ENCODE measurements at regions not wholly inside any gene's neighbourhood (a gene's known extent, or its start where the extent isn't known, plus 50 kb on each side); places are given as distances from the start of the nearest gene placed in this dataset.

DNA sequence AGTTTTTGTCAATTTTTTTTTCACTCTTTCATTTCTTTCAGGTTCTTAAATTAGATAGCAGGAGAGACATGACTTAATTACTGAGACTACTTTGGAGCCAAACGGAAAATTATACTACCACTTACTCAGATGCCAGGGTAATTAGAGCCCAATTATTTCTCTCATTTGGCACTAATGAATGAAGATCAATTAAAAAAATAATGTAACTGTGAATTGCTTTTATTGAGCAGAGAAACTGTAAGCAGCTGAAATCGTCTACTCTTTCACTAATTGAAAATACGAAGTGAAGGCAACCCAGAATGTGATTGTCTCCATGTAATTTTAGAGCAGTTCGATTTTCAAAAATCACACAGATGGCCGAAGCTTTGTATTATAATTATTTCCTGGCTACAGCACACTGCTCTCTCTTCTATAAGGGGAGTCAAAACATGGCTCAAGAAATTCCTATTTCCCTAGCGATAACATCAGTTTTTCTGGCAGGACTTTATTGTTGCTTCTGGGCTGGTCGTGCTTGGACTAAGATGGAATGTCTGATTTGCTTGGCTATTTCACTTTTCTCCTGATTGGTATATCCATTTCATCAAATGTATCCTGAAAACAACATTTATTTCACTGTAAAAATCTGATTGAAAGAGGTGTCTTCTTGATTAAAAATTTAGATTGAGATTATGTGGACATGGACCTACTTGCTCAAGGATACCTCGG lies 55.8 kb upstream of the PDZRN3 start:
- Mint-ChIP-seq H3K36me3 (ENCODE audit: insufficient read depth, unreplicated experiment) (no peaks in the 10 kb centered on the region), H3K27me3 (ENCODE audit: insufficient read depth, unreplicated experiment) (no peaks in the 10 kb centered on the region), H3K4me1 (ENCODE audit: low read depth, unreplicated experiment) (no peaks in the 10 kb centered on the region), H3K27ac (ENCODE audit: unreplicated experiment) (no peak overlapping the region), H3K4me3 (ENCODE audit: unreplicated experiment) (no peak overlapping the region), H3K9me3 (ENCODE audit: unreplicated experiment) (no peaks in the 10 kb centered on the region)
- H3K9me3 ChIP-seq: no peaks in the 10 kb centered on the region
- BruUV-seq (replicated peaks): no TSS peak
- TF ChIP-seq, protein P1, sequence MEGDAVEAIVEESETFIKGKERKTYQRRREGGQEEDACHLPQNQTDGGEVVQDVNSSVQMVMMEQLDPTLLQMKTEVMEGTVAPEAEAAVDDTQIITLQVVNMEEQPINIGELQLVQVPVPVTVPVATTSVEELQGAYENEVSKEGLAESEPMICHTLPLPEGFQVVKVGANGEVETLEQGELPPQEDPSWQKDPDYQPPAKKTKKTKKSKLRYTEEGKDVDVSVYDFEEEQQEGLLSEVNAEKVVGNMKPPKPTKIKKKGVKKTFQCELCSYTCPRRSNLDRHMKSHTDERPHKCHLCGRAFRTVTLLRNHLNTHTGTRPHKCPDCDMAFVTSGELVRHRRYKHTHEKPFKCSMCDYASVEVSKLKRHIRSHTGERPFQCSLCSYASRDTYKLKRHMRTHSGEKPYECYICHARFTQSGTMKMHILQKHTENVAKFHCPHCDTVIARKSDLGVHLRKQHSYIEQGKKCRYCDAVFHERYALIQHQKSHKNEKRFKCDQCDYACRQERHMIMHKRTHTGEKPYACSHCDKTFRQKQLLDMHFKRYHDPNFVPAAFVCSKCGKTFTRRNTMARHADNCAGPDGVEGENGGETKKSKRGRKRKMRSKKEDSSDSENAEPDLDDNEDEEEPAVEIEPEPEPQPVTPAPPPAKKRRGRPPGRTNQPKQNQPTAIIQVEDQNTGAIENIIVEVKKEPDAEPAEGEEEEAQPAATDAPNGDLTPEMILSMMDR (IDR thresholded peaks at IDR 0.05; ENCODE audit: insufficient read depth in 1 of 2, low read depth in 1 of 2, low read length in 1 of 2, severe bottlenecking in 1 of 2, unreplicated experiment in 1 of 2): no peak
- no peaks in the 10 kb centered on the region for H3K4me1 ChIP-seq
- DNase-seq: no peak
- ChIA-PET POLR2A (no interaction called here), CTCF (no interaction called here)
- H3K36me3 ChIP-seq (ENCODE audit: control insufficient read depth, insufficient read depth, low read length): no peaks in the 10 kb centered on the region
- intact Hi-C loops (cut with micrococcal nuclease; ENCODE audit: unreplicated experiment): no loop called here
- H3K4me3 ChIP-seq (ENCODE audit: low read depth, low read length): no peak overlapping the region
- H3K27me3 ChIP-seq (replicated peaks; ENCODE audit: control insufficient read depth, insufficient read depth, low read length): no peaks in the 10 kb centered on the region

DNA sequence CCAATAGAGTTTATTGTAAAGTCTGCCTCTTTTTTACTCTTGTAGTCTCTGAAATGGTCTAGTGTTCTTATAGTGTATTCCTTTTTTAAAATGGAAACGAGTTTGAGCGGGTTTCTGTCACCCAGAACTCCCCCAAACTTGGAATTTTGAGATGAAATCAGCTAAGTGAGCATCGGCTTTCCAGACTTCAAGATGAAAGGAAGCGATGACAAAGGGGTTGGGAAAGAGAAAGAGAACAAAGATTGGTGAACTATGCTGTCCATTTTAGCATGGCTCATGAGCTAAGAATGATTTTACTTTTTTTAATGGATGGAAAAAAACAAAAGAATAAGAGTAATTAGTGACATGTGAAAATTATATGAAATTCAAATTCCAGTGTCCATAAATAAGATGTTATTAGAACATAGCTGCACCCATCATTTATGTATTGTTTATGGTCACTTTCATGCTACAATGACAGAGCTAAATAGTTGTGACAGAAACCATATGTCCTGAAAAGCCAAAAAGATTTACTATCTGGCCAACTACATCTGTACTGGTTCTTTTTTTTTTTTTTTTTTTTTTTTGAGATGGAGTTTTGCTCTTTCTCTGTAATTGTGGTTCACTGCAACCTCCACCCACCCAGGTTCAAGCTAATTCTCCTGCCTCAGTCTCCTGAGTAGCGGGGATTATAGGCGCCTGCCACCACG lies 52.7 kb upstream of the PDZRN3 start:
- no TSS peak for BruUV-seq (replicated peaks)
- no peaks in the 10 kb centered on the region for H3K36me3 Mint-ChIP-seq (ENCODE audit: insufficient read depth, unreplicated experiment)
- POLR2A ChIA-PET: no interaction called here
- H3K4me1 Mint-ChIP-seq (ENCODE audit: low read depth, unreplicated experiment): no peaks in the 10 kb centered on the region
- intact Hi-C loops (cut with micrococcal nuclease; ENCODE audit: unreplicated experiment): no loop called here
- Histone ChIP-seq H3K4me1 (no peaks in the 10 kb centered on the region), H3K36me3 (ENCODE audit: control insufficient read depth, insufficient read depth, low read length) (no peaks in the 10 kb centered on the region), H3K9me3 (no peaks in the 10 kb centered on the region), H3K27me3 (replicated peaks; ENCODE audit: control insufficient read depth, insufficient read depth, low read length) (no peaks in the 10 kb centered on the region), H3K4me3 (ENCODE audit: low read depth, low read length) (no peak overlapping the region)
- TF ChIP-seq, protein P1 (IDR thresholded peaks at IDR 0.05; ENCODE audit: insufficient read depth in 1 of 2, low read depth in 1 of 2, low read length in 1 of 2, severe bottlenecking in 1 of 2, unreplicated experiment in 1 of 2): no peak
- H3K4me3 Mint-ChIP-seq (ENCODE audit: unreplicated experiment): no peak overlapping the region
- CTCF ChIA-PET: no interaction called here
- no peak overlapping the region for H3K27ac Mint-ChIP-seq (ENCODE audit: unreplicated experiment)
- H3K27me3 Mint-ChIP-seq (ENCODE audit: insufficient read depth, unreplicated experiment): peaks cover 6% of the 10 kb centered on the region
- no peaks in the 10 kb centered on the region for H3K9me3 Mint-ChIP-seq (ENCODE audit: unreplicated experiment)
- DNase-seq: no peak

Data from Caco-2 (cell line).